NCI-H1436 treated with DMSO at 0.1 percent for 48 hours (cell line): ENCODE measurements at regions not wholly inside any gene's neighbourhood (a gene's known extent, or its start where the extent isn't known, plus 50 kb on each side); places are given as distances from the start of the nearest gene placed in this dataset.

Source experiments
- DNase-seq: peaks from one replicate; lab custom pipeline; 2025; lab: John Stamatoyannopoulos, UW

DNA sequence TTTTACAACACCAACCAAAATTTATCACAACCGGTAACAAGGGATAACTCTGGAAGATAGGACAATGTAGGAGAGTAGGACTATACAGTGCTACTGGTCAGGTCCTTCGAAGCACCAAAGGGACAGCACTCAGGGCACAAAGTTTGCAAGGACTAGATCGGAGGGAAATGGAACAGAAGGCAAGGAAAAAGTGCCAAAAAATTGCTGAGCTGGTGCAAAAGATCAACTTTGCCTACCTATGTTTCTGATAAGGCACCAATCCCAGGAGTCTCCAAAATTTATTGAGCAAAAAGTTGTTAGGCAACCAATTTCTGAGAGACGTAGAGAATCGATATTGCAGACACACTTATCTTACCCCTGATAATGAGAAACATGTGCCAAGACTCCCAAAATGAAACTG lies 160.0 kb upstream of the PLEKHA5 start:
- no peak for DNase-seq

DNA sequence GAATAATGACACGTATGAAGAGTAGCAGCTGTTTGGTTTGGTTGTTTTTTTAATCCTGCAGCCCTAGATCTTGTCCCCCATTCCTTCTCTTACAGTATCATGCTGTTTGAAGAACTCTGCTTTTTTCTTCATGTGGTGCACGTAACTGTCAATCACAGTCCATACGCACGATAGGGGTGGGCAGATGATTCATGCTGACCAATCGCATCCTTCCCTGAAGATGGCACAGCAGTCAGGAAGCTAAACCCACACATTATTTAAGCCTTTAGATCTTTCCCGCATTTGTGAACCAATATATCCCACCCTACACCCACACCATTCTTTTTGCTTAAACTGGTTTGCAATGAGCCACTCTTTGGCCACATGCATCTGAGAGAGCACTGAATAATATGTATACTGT lies 158.9 kb upstream of the PLEKHA5 start:
- no peak for DNase-seq

DNA sequence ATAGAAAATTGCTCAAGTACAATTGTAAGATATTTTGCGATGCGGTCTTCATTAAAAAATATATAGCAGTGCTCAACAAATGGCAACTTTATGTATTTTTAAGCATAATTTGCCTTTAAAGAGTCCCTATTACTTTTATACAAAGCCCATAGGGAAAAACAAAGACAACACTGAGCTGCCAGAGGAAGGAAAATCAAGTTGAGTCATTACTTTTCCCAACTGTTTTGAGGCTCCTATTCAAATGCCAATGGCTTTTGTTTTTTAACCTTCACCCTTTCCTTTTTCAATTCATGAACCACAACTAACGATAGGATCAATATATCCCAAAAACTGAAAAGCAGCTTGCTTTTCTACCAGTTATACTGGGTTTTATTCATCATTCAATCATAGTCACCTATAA lies 157.6 kb upstream of the PLEKHA5 start:
- no peak for DNase-seq

DNA sequence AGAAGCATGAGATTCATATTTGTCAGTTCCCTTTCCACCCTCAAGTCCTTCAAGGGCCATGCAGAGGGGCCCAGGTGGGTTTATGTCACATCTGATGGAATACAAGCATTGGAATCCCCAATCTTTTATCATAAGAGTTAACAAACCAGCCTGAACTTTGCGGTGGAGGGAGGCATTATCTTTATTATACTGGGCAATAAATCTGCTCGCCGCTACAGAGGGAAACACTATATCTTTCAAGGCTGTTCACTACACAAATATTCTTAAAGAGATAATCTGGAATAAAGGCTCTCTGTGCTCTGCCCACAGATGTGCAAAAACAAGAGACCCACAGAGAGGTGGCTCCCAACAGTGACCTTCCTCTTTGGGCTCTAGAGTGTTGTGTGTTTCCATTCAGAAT lies 153.6 kb upstream of the PLEKHA5 start:
- DNase-seq, result no peak

DNA sequence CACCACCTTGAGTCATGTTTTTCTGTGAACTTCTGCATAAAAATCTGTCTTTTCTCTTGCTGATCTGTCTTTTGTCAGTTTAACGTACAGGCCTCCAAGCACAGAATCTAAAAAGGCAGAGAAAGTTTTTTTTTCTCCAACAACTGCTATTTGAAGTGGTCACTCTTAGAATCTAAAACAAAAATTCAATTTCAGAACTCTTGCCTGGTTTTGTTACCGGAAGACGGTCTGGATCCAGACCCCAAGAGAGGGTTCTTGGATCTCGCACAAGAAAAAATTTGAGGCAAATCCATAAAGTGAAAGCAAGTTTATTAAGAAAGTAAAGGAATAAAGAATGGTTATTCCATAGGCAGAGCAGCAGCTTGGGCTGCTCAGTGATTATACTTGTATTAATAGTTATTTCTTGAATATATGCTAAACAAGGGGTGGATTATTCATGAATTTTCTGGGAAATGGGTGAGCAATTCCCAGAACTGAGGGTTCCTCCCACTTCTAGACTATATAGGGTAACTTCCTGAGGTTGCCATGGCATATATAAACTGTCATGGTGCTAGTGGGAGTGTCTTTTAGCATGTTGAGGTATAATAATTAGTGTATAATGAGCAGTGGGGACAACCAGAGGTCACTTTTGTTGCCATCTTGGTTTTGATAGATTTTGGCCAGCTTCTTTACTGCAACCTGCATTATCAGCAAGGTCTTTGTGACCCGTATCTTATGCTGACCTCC lies 150.0 kb upstream of the PLEKHA5 start:
- DNase-seq, result no peak

DNA sequence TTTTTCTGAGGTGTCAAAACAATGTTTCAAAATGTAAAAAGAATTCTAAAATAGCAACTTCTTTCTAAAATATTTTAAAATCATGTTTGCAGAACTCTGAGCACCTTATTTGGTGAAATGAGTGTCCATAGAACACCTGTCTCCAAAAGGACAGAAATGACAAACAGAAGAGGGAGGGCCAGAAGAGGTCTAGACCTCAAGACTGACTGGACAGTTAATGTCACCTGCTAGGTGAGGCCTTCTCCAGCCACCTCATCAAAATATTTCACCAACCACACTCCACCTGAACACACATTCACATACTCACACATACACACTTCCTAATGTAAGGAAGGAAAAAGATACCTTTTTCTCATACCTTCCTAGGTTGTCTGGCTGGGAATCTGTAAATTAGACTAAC lies 147.8 kb upstream of the PLEKHA5 start:
- DNase-seq, result no peak

DNA sequence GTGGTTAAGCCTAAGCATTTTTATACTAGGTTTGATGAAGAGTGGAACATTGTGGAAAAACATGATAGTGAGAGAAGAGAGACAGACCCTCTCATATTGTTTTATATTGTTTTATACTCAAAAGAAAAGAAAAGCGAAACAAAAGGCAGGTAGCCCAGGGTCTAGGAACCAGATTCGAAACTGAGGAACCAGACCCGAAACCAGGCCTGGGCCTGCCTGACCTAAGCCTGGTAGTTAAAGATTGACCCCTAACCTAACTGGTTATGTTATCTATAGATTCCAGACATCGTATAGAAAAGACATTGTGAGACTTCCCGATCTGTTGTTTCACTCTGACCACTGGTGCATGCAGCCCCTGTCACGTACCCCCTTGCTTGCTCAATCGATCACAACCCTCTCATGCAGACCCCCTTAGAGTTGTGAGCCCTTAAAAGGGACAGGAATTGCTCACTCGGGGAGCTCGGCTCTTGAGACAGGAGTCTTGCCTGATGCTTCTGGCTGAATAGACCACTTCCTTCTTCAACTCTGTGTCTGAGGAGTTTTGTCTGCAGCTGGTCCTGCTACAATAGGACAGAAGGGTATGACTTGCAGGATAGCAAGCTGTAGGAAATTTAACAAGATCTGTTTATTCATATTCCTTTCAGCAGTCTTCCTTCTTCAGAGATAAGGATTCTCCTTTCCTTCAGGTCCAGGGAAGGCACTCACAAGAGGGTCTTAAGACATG lies 147.1 kb upstream of the PLEKHA5 start:
- DNase-seq, result no peak

DNA sequence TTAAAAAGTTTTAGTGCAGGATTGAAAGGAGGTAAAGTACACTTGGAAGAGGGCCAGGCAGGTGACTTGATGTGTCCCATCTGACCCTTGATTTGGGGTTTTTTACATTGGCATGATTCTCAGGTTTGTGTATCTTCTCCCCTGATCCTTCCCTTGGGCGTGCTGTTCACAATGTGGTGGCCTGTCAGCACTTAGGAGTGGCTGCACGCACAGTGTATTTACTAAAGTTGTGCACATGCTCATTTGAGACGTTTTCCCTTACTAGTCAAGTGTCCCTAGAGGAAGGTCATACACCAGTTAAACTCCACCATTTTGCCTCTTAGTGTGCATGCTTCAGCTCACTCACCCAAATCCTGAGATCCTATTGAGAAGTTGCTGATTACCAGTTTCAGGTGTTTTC lies 145.7 kb upstream of the PLEKHA5 start:
- no peak for DNase-seq

DNA sequence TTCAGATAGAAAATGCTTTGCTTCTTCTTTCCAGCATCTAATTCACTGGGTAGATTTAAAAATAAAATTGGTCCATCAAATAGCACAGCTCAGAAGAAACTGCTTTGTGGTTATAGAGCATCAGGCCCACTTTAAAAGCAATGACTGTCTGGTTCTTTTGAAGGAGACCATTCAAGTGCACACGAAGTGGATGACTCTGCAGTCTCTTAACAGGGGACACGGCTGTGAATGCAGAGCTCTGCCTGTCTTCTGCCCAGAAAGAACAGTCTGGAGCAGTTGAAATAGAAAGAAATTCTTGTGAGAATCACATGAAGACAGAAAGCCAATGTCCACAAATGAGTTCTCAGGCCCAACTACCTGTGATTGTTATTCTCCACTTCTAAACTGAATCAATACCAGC lies 138.7 kb upstream of the PLEKHA5 start:
- DNase-seq, result no peak

DNA sequence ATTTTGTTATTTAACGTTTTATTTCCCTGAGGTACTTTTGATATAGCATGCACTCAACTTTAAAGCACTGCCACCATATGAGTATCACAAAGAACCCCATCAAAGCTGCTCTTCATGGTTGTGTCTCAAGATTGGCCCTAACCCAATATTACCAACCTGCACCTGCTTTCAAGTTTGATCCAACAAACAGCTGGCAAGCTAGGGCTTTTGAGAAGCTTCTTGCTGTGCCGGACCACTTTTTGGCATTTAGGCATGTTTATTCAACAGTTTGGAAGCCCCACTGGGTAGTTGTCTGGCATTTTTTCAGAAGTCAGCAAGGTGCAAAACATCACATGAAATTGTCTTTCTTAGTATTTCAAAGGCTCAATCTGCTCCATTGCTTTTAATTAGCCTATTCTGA lies 137.2 kb upstream of the PLEKHA5 start:
- DNase-seq, result no peak

DNA sequence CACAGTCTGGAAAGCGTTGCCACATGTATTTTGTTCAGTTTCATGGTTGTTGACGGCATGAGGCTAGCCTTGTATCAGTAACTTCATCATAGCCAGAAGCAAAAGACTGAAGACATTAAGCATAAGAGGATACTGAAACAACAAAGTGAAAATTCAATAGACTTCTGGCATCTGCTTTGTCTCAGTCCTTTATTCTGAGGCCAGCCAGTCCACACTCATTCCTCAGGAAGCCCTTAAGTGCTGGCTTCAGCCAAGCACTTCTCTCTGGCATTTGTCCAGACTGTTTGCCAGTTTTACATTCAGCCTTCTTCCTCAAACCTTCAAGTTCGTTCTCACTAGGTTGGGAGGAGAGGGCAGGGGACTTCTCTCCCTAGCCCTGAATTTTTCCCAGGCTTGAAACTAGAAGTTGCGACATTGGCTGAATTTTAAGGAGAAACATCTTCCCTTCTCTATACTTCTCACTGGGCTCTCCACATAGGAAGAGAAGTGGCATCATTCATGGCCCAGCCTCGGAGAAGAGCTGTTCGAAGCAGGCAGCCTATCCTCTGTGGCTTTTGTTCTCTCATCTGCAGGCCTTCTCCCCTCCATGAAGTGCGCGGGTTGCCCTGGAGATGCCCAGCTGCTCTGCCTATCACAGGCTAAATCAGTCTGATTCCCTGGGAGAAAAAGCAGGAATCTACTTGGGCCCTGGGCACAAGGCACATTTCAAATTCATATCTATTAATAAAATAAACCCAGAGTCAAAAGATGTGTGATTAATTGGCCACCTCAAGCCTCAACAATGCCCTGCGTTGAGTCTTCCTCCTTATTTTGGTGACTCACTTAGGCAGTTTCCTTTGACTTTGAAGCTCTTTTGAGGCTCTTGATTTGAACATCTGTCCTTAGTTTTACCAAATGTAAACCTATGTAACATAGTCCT lies 130.9 kb upstream of the PLEKHA5 start:
- DNase-seq, result no peak

DNA sequence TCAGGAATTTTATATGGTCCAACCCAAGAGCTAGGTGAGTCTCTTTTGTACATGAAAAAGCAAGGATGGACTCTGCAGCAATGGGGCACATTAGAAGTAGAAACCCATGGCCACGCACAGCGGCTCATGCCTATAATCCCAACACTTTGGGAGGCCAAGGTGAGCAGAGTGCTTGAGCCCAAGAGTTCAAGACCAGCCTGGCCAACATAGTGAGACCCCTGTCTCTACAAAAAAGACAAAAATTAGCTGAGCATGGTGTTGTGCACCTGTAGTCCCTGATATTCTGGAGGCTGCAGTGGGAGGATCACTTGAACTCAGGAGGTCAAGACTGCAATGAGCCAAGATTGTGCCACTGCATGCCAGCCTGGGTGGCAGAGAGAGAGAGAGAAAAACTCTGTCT lies 128.7 kb upstream of the PLEKHA5 start:
- DNase-seq, result no peak

DNA sequence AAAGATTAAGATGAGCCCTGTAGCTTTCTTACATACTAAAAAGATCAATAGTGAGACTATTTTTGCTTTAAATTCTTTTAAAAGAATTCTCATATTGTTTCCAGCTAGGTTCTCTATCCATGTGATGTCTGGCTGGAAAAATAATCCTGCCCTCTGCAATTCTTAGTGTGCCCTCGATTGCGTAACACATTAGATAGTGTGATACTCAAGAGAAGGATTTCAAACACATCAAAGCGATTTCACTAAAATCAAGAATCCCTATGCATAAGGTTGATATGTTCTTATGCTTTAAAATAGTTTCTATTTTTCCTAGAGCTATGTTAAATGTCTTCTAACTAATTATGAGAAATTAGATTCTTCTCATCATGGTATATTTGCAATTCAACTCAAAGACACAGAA lies 127.3 kb upstream of the PLEKHA5 start:
- DNase-seq, result no peak

DNA sequence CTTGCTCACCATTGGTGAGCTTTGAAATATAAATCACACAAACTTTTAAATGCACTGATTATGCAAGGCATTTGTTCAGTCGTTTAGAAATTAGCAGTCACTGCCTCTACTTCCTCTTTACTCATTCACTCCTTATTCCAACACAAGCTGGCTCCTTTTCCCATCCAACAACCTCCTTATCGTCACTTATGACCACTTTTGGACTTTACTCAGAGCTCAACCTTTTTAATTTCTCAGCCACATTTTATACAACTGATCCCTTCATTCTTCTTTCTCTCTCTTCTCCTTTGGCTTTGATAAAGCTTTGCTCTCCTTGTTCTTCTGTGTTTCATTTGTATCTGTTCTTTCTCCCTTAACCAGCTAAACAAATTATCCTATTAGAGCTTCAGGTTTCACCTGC lies 126.4 kb upstream of the PLEKHA5 start:
- DNase-seq, result no peak

DNA sequence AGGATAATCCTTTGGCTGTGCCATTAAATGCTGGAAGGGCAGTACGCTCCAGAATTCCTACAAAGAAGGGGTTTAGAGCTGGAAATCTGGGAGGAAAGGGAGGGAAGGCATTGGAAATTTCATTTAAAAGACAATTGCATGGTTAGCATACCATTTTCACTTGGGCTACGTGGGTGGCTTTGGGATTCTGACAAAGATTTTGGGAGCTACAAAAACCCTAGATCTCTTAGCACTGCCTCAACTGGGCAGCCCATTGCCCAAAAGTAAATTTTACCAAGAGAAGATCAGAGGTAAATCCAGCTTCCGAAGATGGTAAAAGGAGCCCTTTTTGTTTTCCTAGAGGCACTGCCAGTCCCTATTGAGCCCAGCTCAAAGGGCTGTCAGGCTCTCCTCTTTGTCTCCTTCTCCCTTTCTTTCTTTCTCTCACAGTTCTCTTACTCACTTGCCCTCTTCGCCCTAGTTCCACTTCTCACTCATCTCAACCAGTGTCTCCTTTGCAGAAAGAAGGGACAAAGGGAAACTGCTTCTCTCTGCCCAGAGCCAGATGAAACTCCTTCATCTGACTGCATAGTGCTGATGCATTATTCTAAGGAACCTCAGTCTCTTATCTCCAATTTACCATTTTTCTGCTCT lies 125.4 kb upstream of the PLEKHA5 start:
- no peak for DNase-seq

DNA sequence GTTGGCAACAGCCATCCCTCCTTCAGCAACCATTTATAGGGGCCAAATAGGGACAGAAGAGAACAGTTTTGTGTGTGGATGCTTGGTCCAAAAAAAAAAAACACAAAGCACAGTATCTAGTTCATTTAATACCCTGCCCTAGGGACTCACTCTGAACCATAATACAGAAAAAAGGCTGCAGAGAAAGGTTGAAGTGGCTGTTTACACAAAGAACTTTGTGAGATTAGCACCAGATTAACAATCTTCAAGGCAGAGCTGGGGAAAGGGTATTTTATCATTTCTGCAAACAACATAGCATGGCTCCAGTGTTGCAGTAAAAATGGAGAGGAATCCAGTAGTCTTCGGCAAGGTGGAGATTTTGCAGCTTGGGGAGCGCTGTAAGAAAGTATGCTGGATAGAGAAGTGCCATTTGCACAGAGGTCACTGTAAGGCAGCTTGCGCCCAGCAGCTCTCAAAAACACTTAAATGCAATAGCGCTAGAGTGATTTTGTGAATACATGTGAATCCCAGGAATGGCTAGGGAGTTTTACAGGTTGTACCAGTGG lies 124.2 kb upstream of the PLEKHA5 start:
- DNase-seq, result no peak

DNA sequence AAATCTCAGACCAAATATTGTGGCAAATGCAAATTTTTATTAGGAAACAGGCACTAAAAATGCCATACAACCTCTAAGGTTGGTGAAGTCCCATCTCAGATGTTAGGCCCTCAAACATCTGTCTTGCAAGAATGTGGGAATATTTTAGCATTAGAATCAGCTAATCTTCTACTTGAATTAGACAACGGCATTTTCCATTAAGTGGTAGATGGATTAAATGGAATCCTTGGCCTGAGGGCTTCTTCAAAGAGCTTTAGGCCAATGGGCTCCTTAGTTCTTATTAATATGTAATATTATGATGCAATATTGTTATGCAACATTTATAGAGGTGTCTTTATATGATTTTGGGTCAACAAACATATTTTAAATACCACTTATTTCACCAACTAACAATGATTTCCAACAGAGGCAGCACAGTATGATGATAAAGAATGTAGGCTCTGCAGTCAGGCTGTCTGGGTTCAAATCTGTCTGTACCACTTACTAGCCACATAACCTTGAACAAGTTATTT lies 122.9 kb upstream of the PLEKHA5 start:
- no peak for DNase-seq

DNA sequence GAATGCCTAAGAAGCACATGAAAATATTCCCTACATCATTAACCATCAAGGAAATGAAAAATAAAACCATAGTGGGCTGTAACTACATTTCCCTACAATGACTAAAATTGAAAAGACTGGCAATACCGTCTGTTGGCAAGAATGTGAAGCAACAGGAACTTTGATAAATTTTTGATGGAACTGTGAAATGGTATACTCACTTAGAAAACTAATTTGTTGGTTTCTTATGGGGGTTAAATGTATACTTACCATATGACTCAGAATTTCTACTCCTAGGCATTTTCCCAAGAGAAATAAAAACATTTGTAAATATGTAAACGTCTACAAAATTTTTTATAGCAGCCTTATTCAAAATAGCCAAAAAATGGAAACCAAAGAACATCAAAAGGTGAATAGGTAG lies 121.4 kb upstream of the PLEKHA5 start:
- no peak for DNase-seq

DNA sequence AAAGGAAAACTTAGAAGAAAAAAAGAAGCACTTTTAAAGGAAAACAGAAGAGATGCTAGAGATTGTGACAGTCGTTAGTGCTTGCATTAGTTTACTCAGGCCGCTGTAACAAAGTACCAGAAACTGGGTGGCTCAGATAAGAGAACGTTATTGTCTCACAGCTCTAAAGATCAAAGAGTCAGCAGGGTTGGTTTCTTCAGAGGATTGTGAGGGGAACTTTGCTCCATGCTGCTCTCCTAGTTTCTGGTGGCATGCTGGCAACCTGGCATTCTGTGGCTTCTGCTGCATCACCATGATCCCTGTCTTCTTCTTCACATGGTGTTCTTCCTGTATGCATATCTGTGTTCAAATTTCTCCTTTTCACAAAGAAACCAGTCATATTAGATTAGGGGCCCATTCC lies 119.4 kb upstream of the PLEKHA5 start:
- no peak for DNase-seq

DNA sequence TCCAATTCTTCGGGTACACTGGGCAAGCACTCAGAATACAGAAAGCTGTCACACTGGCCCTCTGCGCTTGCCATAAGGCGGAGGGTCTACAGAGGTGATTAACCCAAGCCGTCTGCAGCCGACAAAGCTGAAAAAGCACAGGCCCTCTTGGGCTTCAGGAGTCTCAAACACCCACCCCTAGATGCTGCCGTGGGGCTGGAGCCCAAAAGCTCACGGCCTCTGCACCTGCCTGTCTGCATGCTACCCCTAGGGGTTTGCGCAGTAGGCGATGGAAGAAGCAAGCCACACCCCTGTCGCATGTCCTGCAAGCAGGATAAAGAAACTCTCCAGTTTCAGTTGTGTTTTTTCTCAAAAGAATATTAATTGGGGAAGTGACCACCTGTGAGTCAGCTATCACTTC lies 118.8 kb upstream of the PLEKHA5 start:
- DNase-seq, result no peak

DNA sequence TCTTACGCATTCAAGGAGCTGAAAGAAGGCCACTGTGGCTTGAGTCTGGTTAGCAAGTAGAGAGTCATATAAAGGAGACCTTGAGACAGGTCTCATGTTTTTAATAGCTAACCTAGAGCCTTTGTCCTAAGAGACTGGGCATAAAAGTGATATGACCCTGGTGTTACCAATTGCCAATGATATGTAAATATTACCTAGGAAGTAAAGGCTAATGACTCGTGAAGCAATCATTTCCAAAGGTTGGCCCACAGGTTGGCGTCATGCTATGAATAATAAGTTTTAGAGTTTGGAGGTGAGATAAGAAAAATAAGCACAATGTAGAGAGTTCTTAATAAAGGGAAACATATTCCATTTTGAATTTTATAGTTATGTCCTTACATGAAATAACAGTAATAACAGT lies 116.6 kb upstream of the PLEKHA5 start:
- DNase-seq, result no peak

DNA sequence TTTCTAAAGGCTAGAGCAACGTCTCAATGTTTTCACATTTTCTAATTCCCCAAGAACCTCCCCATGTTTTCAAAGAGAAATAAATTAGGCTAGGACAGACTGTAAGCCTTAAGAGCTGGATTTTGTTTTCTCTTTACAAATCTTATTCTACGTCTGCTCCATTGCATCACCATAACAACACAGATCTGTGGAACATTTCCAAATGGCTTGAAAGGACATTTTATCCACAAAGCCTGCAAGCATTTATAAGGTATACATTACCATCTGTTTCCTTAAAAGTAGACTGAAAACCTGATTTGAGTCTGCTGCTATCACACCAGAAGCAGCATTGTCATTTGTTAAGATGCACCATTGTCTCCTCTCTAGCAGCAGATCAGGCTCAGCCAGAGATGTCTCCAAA lies 115.3 kb upstream of the PLEKHA5 start:
- DNase-seq, result no peak
